ENCODE measurements at regions not wholly inside any gene's neighbourhood (a gene's known extent, or its start where the extent isn't known, plus 50 kb on each side); places are given as distances from the start of the nearest gene placed in this dataset.

GRCh38 chr1:81129776-81130175 lies 671.0 kb upstream of the ADGRL2 start:
- Histone ChIP-seq H3K4me3 (ENCODE audit: low read depth, low read length, poor library complexity, severe bottlenecking) (no peak overlapping the region), H3K9ac (ENCODE audit: low read length) (no peak overlapping the region), H3K27me3 (ENCODE audit: insufficient read depth, low read length) (no peaks in the 10 kb centered on the region), H3K79me2 (ENCODE audit: insufficient read depth, low read length) (no peaks in the 10 kb centered on the region), H3K4me1 (ENCODE audit: insufficient read depth, low read length, severe bottlenecking) (no peaks in the 10 kb centered on the region), H4K20me1 (ENCODE audit: insufficient read depth, low read length) (no peaks in the 10 kb centered on the region), H3K9me3 (ENCODE audit: low read length) (no peaks in the 10 kb centered on the region), H3K36me3 (ENCODE audit: insufficient read depth, low read length) (no peaks in the 10 kb centered on the region), H3K27ac (ENCODE audit: low read depth, low read length, poor library complexity, severe bottlenecking) (no peak overlapping the region), H3K4me2 (ENCODE audit: low read length) (no peak overlapping the region), H2AFZ (ENCODE audit: low read length) (no peak overlapping the region), H3F3A (ENCODE audit: insufficient read depth, low read length) (no peaks in the 10 kb centered on the region), H3K9me2 (ENCODE audit: low read depth, low read length) (no peaks in the 10 kb centered on the region)
- no peak for TF ChIP-seq CTCF (IDR thresholded peaks at IDR 0.05; ENCODE audit: low read length)
- TF ChIP-seq EZH2 (IDR thresholded peaks at IDR 0.05; ENCODE audit: borderline replicate concordance, low read length): no peak

- no peaks in the 10 kb centered on the region for H3K9me3 ChIP-seq (ENCODE audit: low read length)
- no peak overlapping the region for H2AFZ ChIP-seq (ENCODE audit: low read length)
- H3K4me2 ChIP-seq (ENCODE audit: low read length): no peak overlapping the region
- no peaks in the 10 kb centered on the region for H3K79me2 ChIP-seq (ENCODE audit: insufficient read depth, low read length)
- no peaks in the 10 kb centered on the region for H4K20me1 ChIP-seq (ENCODE audit: insufficient read depth, low read length)
- no peaks in the 10 kb centered on the region for H3K4me1 ChIP-seq (ENCODE audit: insufficient read depth, low read length, severe bottlenecking)
- H3F3A ChIP-seq (ENCODE audit: insufficient read depth, low read length): no peaks in the 10 kb centered on the region
- no peak overlapping the region for H3K4me3 ChIP-seq (ENCODE audit: low read depth, low read length, poor library complexity, severe bottlenecking)
- H3K9ac ChIP-seq (ENCODE audit: low read length): no peak overlapping the region
- H3K27ac ChIP-seq (ENCODE audit: low read depth, low read length, poor library complexity, severe bottlenecking): no peak overlapping the region
- no peaks in the 10 kb centered on the region for H3K27me3 ChIP-seq (ENCODE audit: insufficient read depth, low read length)
- TF ChIP-seq EZH2 (IDR thresholded peaks at IDR 0.05; ENCODE audit: borderline replicate concordance, low read length) (no peak), CTCF (IDR thresholded peaks at IDR 0.05; ENCODE audit: low read length) (no peak)
- H3K9me2 ChIP-seq (ENCODE audit: low read depth, low read length): no peaks in the 10 kb centered on the region
- H3K36me3 ChIP-seq (ENCODE audit: insufficient read depth, low read length): no peaks in the 10 kb centered on the region
These were observed 671.4 kb upstream of the ADGRL2 start for GRCh38 chr1:81129366-81129765.

- H3K4me3 ChIP-seq (ENCODE audit: low read depth, low read length, poor library complexity, severe bottlenecking): no peak overlapping the region
- TF ChIP-seq CTCF (IDR thresholded peaks at IDR 0.05; ENCODE audit: low read length) (no peak), EZH2 (IDR thresholded peaks at IDR 0.05; ENCODE audit: borderline replicate concordance, low read length) (no peak)
These were observed 672.7 kb upstream of the ADGRL2 start for GRCh38 chr1:81128079-81128478.

More at GRCh38 chr1:81128079-81128478, 672.7 kb upstream of the ADGRL2 start:
- Histone ChIP-seq H3K27ac (ENCODE audit: low read depth, low read length, poor library complexity, severe bottlenecking) (no peak overlapping the region), H3K9ac (ENCODE audit: low read length) (no peak overlapping the region), H3K9me3 (ENCODE audit: low read length) (no peaks in the 10 kb centered on the region), H3K27me3 (ENCODE audit: insufficient read depth, low read length) (no peaks in the 10 kb centered on the region), H4K20me1 (ENCODE audit: insufficient read depth, low read length) (no peaks in the 10 kb centered on the region), H3K36me3 (ENCODE audit: insufficient read depth, low read length) (no peaks in the 10 kb centered on the region), H3K4me2 (ENCODE audit: low read length) (no peak overlapping the region), H3K79me2 (ENCODE audit: insufficient read depth, low read length) (no peaks in the 10 kb centered on the region), H2AFZ (ENCODE audit: low read length) (no peak overlapping the region), H3K9me2 (ENCODE audit: low read depth, low read length) (no peaks in the 10 kb centered on the region), H3K4me1 (ENCODE audit: insufficient read depth, low read length, severe bottlenecking) (no peaks in the 10 kb centered on the region), H3F3A (ENCODE audit: insufficient read depth, low read length) (no peaks in the 10 kb centered on the region)
